Brain pericyte (primary cell): ENCODE measurements at regions not wholly inside any gene's neighbourhood (a gene's known extent, or its start where the extent isn't known, plus 50 kb on each side); places are given as distances from the start of the nearest gene placed in this dataset.
"Not testable (repeated sequence)": the region's sequence is repeated elsewhere in the genome, so short reads cannot be mapped to it uniquely, and the experiment has no call there.

ENCODE experiments used
- DNase-seq: peaks from one replicate; pipeline ENCODE4 v3.0.0-alpha.2; 2012; ENCODE audit warnings: low read depth, low spot score

- no peak for DNase-seq
Measured at GRCh38 chr3:166993015-166993630, 387.0 kb downstream of the ZBBX start.

- no peak for DNase-seq
Measured at GRCh38 chr3:166986000-166986399, 394.1 kb downstream of the ZBBX start.

- DNase-seq = not testable (repeated sequence)
Measured at GRCh38 chr3:166975796-166976195, 404.3 kb downstream of the ZBBX start.

- DNase-seq = not testable (repeated sequence)
Measured at GRCh38 chr3:166967714-166968113, 412.4 kb downstream of the ZBBX start.

- no peak for DNase-seq
Measured at GRCh38 chr3:166962911-166963310, 417.2 kb downstream of the ZBBX start.

- DNase-seq = no peak
Measured at GRCh38 chr3:166957121-166957520, 423.0 kb downstream of the ZBBX start.

- no peak for DNase-seq
Measured at GRCh38 chr3:166955201-166955939, 424.7 kb downstream of the ZBBX start.

- DNase-seq = no peak
Measured at GRCh38 chr3:166934879-166935278, 445.2 kb downstream of the ZBBX start.

GRCh38 chr3:166917437-166917836 lies 462.7 kb downstream of the ZBBX start:
- DNase-seq = no peak

- DNase-seq = no peak
Measured at GRCh38 chr3:166902374-166902773, 477.7 kb downstream of the ZBBX start.

- no peak for DNase-seq
Measured at GRCh38 chr3:166900866-166901577, 479.1 kb downstream of the ZBBX start.

GRCh38 chr3:166897811-166898210 lies 482.3 kb downstream of the ZBBX start:
- peak; percentile 15 for DNase-seq

- DNase-seq = no peak
Measured at GRCh38 chr3:166889241-166889640, 490.9 kb downstream of the ZBBX start.

- DNase-seq = no peak
Measured at GRCh38 chr3:166879661-166880060, 500.4 kb downstream of the ZBBX start.

GRCh38 chr3:166877971-166878370 lies 502.1 kb downstream of the ZBBX start:
- no peak for DNase-seq

- no peak for DNase-seq
Measured at GRCh38 chr3:166864473-166865467, 515.3 kb downstream of the ZBBX start.

- DNase-seq = no peak
Measured at GRCh38 chr3:166860217-166860616, 519.9 kb downstream of the ZBBX start.

- no peak for DNase-seq
Measured at GRCh38 chr3:166844329-166844728, 535.8 kb downstream of the ZBBX start.

GRCh38 chr3:166842784-166843183 lies 537.3 kb downstream of the ZBBX start:
- not testable (repeated sequence) for DNase-seq

- DNase-seq = no peak
Measured at GRCh38 chr3:166837535-166837934, 542.6 kb downstream of the ZBBX start.

- no peak for DNase-seq
Measured at GRCh38 chr3:166836836-166837235, 543.3 kb downstream of the ZBBX start.
